NCI-H748 (cell line): ENCODE measurements at regions not wholly inside any gene's neighbourhood (a gene's known extent, or its start where the extent isn't known, plus 50 kb on each side); places are given as distances from the start of the nearest gene placed in this dataset.

Experiments
- DNase-seq: peaks from one replicate; lab custom pipeline; 2025; ENCODE audit not compliant: unreplicated experiment; lab: John Stamatoyannopoulos, UW

- no peak for DNase-seq
Measured at GRCh38 chr14:39626589-39627576, 194.7 kb upstream of the FBXO33 start.

- no peak for DNase-seq
Measured at GRCh38 chr14:39621678-39622077, 189.4 kb upstream of the FBXO33 start.

- DNase-seq: no peak
Measured at GRCh38 chr14:39621223-39621622, 189.0 kb upstream of the FBXO33 start.

- DNase-seq: no peak
Measured at GRCh38 chr14:39617537-39617936, 185.3 kb upstream of the FBXO33 start.

GRCh38 chr14:39615352-39615751, 183.1 kb upstream of the FBXO33 start:
- no peak for DNase-seq

GRCh38 chr14:39614297-39614923, 182.2 kb upstream of the FBXO33 start:
- DNase-seq: no peak

- DNase-seq: no peak
Measured at GRCh38 chr14:39609119-39609518, 176.9 kb upstream of the FBXO33 start.

- no peak for DNase-seq
Measured at GRCh38 chr14:39607978-39608377, 175.7 kb upstream of the FBXO33 start.

- DNase-seq: no peak
Measured at GRCh38 chr14:39603942-39604341, 171.7 kb upstream of the FBXO33 start.

GRCh38 chr14:39593377-39593776, 161.1 kb upstream of the FBXO33 start:
- DNase-seq: no peak

- peak; percentile 42 for DNase-seq
Measured at GRCh38 chr14:39592116-39592789, 160.0 kb upstream of the FBXO33 start.

- peak; percentile 10 for DNase-seq
Measured at GRCh38 chr14:39589882-39590281, 157.6 kb upstream of the FBXO33 start.

GRCh38 chr14:39582028-39582654, 149.9 kb upstream of the FBXO33 start:
- DNase-seq: no peak

- DNase-seq: no peak
Measured at GRCh38 chr14:39581474-39581873, 149.2 kb upstream of the FBXO33 start.

GRCh38 chr14:39580696-39581095, 148.5 kb upstream of the FBXO33 start:
- no peak for DNase-seq

- no peak for DNase-seq
Measured at GRCh38 chr14:39576736-39577135, 144.5 kb upstream of the FBXO33 start.

GRCh38 chr14:39576258-39576657, 144.0 kb upstream of the FBXO33 start:
- no peak for DNase-seq

GRCh38 chr14:39568809-39569538, 136.7 kb upstream of the FBXO33 start:
- DNase-seq: no peak

- no peak for DNase-seq
Measured at GRCh38 chr14:39566795-39567194, 134.6 kb upstream of the FBXO33 start.

GRCh38 chr14:39563361-39563760, 131.1 kb upstream of the FBXO33 start:
- no peak for DNase-seq

- no peak for DNase-seq
Measured at GRCh38 chr14:39562175-39562574, 129.9 kb upstream of the FBXO33 start.
